ENCODE measurements at regions not wholly inside any gene's neighbourhood (a gene's known extent, or its start where the extent isn't known, plus 50 kb on each side); places are given as distances from the start of the nearest gene placed in this dataset.

- Histone ChIP-seq H3K9me3 (replicated peaks; ENCODE audit: control insufficient read depth, insufficient read depth, low read depth, low read length) (no peaks in the 10 kb centered on the region), H3K4me3 (no peak overlapping the region), H3K79me2 (ENCODE audit: control insufficient read depth, insufficient read depth, low read length) (no peaks in the 10 kb centered on the region), H3K27ac (ENCODE audit: extremely low read depth, low read depth, low read length) (no peak overlapping the region), H3K36me3 (ENCODE audit: control insufficient read depth, insufficient read depth, low read length) (no peaks in the 10 kb centered on the region), H2AFZ (ENCODE audit: low read depth, low read length) (no peak overlapping the region), H3K9me1 (ENCODE audit: control insufficient read depth, insufficient read depth, low read length) (no peaks in the 10 kb centered on the region), H3K9ac (ENCODE audit: insufficient read depth in 1 of 2, low read depth in 2 of 2, low read length in 2 of 2) (no peak overlapping the region), H4K20me1 (replicated peaks; ENCODE audit: control insufficient read depth, insufficient read depth, low read length) (no peaks in the 10 kb centered on the region), H3K4me1 (replicated peaks in 1 of 2; ENCODE audit: control insufficient read depth in 2 of 2, insufficient read depth in 2 of 2, low read length in 2 of 2) (no peaks in the 10 kb centered on the region), H3K4me2 (ENCODE audit: insufficient read depth, low read length) (no peak overlapping the region), H3K27me3 (ENCODE audit: control insufficient read depth in 2 of 2, insufficient read depth in 2 of 2, low read length in 2 of 2) (peaks cover 0 to 28% of the 10 kb centered on the region in 2 experiments; a peak in 3 of 5 replicates)
- in situ Hi-C loops (cut with MboI) (no loop called here), intact Hi-C loops (cut with micrococcal nuclease) (no loop called here)
- CTCF ChIA-PET (ENCODE audit: low intra/inter-chr PET ratio) = no interaction called here
- FAIRE-seq (no peak), ATAC-seq (no peak), DNase-seq (ENCODE audit: extremely low read depth in 1 of 4, low spot score in 3 of 4) (no peak)
- no TSS peak for BruUV-seq (replicated peaks)
- POLR2A ChIA-PET = no interaction called here
- WGBS (ENCODE audit: insufficient coverage, low coverage, missing lambda C conversion rate) = 0% methylated on average over 6 of the region's 6 CpGs
- TF ChIP-seq ARNT (IDR thresholded peaks at IDR 0.05) (no peak), BDP1 (IDR thresholded peaks at IDR 0.05; ENCODE audit: insufficient read depth, insufficient read length) (no peak), ZNF780A (CRISPR knock-in tag; IDR thresholded peaks at IDR 0.05) (no peak), MED1 (CRISPR knock-in tag; IDR thresholded peaks at IDR 0.05; ENCODE audit: borderline replicate concordance) (no peak), BCOR (IDR thresholded peaks at IDR 0.05) (no peak), ZNF217 (CRISPR knock-in tag; IDR thresholded peaks at IDR 0.05) (no peak), BRCA1 (IDR thresholded peaks at IDR 0.05) (no peak), BRCA1 (CRISPR knock-in tag; IDR thresholded peaks at IDR 0.05) (no peak), POLR3G (IDR thresholded peaks at IDR 0.05; ENCODE audit: extremely low read depth, insufficient read length, insufficient replicate concordance) (no peak), MITF (IDR thresholded peaks at IDR 0.05) (no peak), TCFL5 (CRISPR knock-in tag; conservative IDR thresholded peaks at IDR 0.05) (no peak), COPS2 (conservative IDR thresholded peaks at IDR 0.05) (no peak), KAT8 (IDR thresholded peaks at IDR 0.05; ENCODE audit: low read depth) (no peak), ZNF133 (CRISPR knock-in tag; IDR thresholded peaks at IDR 0.05) (no peak), ARHGAP35 (IDR thresholded peaks at IDR 0.05; ENCODE audit: partially characterized antibody) (no peak), FUS (optimal IDR thresholded peaks at IDR 0.05; ENCODE audit: low read depth, low read length) (no peak), SMARCE1 (IDR thresholded peaks at IDR 0.05) (no peak), ATF7 (IDR thresholded peaks at IDR 0.05) (no peak), HNRNPUL1 (IDR thresholded peaks at IDR 0.05; ENCODE audit: low read length) (no peak)
Observed at GRCh38 chr2:122032264-122032645, 276.8 kb downstream of the TSN start.
